ENCODE measurements at regions not wholly inside any gene's neighbourhood (a gene's known extent, or its start where the extent isn't known, plus 50 kb on each side); places are given as distances from the start of the nearest gene placed in this dataset.

DNA sequence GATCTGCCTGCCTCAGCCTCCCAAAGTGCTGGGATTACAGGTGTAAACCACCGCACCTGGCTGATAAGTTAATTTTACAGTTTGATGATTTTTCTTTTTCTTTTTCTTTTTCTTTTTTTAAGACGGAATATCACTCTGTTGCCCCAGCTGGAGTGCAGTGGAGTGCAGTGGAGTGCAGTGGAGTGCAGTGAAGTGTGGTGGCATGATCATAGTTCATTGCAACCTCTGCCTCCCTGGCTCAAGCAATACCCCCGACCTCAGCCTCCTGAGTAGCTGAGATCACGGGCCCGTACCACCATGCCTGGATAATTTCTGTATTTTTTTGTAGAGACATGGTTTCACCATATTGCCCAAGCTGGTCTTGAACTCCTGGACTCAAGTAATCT, 84.4 kb upstream of the CXADR start:
- DNase-seq (ENCODE audit: low read depth in 2 of 2): no peak
- TF ChIP-seq, protein P1, sequence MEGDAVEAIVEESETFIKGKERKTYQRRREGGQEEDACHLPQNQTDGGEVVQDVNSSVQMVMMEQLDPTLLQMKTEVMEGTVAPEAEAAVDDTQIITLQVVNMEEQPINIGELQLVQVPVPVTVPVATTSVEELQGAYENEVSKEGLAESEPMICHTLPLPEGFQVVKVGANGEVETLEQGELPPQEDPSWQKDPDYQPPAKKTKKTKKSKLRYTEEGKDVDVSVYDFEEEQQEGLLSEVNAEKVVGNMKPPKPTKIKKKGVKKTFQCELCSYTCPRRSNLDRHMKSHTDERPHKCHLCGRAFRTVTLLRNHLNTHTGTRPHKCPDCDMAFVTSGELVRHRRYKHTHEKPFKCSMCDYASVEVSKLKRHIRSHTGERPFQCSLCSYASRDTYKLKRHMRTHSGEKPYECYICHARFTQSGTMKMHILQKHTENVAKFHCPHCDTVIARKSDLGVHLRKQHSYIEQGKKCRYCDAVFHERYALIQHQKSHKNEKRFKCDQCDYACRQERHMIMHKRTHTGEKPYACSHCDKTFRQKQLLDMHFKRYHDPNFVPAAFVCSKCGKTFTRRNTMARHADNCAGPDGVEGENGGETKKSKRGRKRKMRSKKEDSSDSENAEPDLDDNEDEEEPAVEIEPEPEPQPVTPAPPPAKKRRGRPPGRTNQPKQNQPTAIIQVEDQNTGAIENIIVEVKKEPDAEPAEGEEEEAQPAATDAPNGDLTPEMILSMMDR (IDR thresholded peaks at IDR 0.05; ENCODE audit: low read depth, low read length): no peak
- H3K4me3 ChIP-seq (replicated peaks in 1 of 2; ENCODE audit: low read depth in 2 of 2, low read length in 2 of 2): no peak overlapping the region

DNA sequence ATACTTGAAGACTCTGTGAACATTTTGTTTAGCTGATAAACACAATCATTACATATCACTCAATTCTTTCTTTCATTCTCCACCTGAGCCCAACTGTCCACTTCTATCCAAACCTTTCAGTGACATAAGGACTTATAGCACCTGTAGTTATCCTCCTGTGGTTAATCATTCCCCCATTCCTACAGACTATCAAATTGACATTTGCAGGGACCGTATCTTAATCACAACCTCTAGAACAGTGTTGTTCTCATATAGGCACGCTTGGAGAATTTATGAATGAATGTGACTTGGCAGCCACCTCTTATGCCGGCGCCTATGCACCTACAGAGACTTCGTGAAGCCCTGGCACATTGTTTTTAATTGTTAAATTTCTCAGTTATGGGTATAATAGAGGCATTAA, 83.9 kb upstream of the CXADR start:
- TF ChIP-seq, protein P1 (IDR thresholded peaks at IDR 0.05; ENCODE audit: low read depth, low read length): no peak
- DNase-seq (ENCODE audit: low read depth in 2 of 2): no peak
- H3K4me3 ChIP-seq (replicated peaks in 1 of 2; ENCODE audit: low read depth in 2 of 2, low read length in 2 of 2): no peak overlapping the region

DNA sequence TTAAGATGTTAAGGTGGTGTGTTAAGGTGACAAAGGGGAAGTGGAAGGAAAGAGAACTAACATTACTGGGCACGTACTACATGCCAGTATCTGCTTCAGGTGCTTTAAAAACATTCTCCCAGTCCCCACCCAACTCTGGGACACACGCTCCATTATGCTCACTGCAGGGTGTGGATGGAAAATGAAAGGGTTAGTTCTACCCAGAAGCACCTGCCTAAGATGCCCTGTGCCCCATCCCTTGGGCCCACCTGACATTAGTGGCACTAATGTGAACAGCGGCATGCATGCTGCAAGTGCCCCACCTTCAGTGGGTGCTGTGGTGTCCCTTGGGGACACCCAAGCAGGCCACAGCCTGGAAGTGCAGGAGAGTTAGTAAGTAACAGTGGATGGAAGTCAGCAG, 82.9 kb upstream of the CXADR start:
- H3K4me3 ChIP-seq (replicated peaks in 1 of 2; ENCODE audit: low read depth in 2 of 2, low read length in 2 of 2): no peak overlapping the region
- no peak for DNase-seq (ENCODE audit: low read depth in 2 of 2)
- TF ChIP-seq, protein P1 (IDR thresholded peaks at IDR 0.05; ENCODE audit: low read depth, low read length): no peak

DNA sequence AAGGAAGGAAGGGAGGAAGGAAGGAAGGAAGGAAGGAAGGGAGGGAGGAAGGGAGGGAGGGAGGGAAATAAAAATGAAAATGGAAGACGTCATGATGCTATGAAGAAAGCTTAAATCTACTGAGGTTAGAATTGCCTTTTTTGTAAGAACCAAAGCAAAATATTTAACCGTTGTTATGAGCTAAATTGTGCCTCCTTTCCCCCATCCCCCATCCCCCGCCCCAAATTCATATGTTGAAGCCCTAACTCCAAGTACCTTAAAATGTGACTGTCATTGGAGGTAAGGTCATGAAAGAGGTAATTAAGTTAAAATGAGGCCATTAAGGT, 80.1 kb upstream of the CXADR start:
- no peak overlapping the region for H3K4me3 ChIP-seq (replicated peaks in 1 of 2; ENCODE audit: low read depth in 2 of 2, low read length in 2 of 2)
- no peak for DNase-seq (ENCODE audit: low read depth in 2 of 2)
- TF ChIP-seq, protein P1 (IDR thresholded peaks at IDR 0.05; ENCODE audit: low read depth, low read length): no peak

DNA sequence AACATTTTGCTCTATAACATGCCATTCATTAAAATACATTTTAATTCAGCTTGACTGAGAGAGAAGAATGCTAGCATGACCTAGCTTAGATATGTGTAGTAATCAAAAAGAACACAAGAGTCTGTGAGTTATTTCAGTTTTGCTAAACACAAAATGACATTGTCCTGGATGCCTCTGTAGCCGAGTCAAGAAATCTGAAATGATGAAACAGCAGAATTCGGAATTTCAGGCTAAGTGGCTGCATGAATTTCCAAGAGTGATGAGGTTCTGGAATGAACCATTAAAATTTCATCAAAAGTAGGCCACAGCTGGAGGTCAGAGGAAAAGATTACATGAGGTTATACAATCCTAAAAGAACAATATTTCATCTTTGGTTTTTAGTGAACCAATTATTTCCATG, 79.1 kb upstream of the CXADR start:
- TF ChIP-seq, protein P1 (IDR thresholded peaks at IDR 0.05; ENCODE audit: low read depth, low read length): no peak
- DNase-seq (ENCODE audit: low read depth in 2 of 2): no peak
- H3K4me3 ChIP-seq (replicated peaks in 1 of 2; ENCODE audit: low read depth in 2 of 2, low read length in 2 of 2): no peak overlapping the region

DNA sequence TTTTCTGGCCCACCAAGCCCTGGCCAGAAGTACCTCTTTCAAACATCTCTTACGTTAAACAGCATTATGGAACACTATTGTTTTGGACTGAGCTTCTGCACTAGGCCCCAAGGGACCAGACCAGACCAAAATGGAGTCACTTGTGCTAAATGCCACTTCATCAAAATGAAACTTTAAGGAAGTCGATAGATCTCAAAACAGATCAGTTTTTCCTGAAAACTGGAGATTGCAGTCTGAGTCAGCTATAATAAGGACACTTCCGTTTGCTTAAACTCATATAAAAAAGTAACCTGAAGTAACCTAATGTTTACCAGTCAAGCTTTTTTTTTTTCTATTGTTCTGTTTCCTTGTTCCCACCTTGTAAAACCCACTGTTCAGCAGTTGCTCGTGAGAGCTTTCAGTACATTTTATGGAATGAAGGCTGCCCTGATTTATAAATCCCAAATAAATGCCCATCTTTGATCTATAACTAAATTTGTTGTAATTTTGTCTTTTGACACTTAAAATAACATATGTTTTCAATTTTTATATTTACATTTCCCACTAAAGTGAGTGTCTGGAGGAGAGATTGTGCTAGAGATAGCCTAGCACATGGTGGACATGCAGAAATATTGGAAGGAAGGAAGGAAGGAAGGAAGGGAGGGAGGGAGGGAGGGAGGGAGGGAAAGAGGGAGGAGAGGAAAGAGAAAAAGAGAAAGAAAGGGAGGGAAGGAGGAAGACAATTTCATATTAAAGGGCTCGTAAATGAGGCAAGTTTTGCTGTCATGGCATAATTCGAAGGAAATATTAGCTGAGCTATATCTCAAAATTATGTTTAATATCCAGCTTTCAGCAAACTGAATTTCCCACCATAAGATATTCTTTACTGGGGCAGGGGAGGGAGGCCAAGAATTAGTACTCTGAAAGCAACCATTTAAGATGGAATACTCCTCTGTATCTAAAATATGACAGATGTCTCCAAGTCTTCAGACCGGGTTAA, 77.0 kb upstream of the CXADR start:
- TF ChIP-seq, protein P1 (IDR thresholded peaks at IDR 0.05; ENCODE audit: low read depth, low read length): no peak
- H3K4me3 ChIP-seq (replicated peaks in 1 of 2; ENCODE audit: low read depth in 2 of 2, low read length in 2 of 2): no peak overlapping the region
- DNase-seq (ENCODE audit: low read depth in 2 of 2): peak in 1 of 2 donors; percentile 5
